GM12872 (cell line): ENCODE measurements at regions not wholly inside any gene's neighbourhood (a gene's known extent, or its start where the extent isn't known, plus 50 kb on each side); places are given as distances from the start of the nearest gene placed in this dataset.

Source experiments
- TF ChIP-seq, protein P1 (sequence below): IDR thresholded peaks from 3 replicates; pipeline ENCODE4 v1.5.1; 2011; ENCODE audit warnings: low read depth, mild to moderate bottlenecking, low read length, moderate library complexity; ENCODE audit not compliant: insufficient read depth

DNA sequence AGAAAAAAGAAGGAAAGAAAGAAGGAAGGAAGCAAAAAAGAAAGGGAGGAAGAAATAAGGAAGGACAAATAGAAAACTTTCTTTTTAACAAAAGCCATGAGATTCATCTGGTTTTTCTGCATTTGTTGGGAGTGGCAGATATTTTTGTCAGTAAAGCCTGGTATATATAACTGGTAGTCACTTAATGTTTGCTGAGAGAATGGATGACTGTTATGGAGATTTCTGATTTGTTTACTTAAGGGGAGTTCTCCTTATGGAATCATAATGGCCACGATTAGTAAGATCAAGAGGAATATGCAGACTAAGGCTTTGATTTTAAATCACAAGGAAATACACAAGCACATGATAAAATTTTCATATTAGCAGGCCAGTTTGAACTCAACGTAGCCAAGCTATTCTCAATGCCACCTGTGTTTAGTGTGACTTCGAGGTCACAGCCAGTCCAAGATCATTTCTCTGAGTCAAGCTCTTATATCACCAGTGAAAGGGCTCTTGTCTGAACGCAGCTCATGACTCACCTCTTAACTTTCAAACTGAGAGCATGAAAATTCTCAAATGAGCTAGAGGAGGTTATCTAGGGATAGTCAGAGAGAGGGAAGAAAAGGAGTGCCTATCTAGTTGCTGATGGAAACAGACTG, 445.1 kb upstream of the ZMIZ1 start:
- TF ChIP-seq, protein P1, sequence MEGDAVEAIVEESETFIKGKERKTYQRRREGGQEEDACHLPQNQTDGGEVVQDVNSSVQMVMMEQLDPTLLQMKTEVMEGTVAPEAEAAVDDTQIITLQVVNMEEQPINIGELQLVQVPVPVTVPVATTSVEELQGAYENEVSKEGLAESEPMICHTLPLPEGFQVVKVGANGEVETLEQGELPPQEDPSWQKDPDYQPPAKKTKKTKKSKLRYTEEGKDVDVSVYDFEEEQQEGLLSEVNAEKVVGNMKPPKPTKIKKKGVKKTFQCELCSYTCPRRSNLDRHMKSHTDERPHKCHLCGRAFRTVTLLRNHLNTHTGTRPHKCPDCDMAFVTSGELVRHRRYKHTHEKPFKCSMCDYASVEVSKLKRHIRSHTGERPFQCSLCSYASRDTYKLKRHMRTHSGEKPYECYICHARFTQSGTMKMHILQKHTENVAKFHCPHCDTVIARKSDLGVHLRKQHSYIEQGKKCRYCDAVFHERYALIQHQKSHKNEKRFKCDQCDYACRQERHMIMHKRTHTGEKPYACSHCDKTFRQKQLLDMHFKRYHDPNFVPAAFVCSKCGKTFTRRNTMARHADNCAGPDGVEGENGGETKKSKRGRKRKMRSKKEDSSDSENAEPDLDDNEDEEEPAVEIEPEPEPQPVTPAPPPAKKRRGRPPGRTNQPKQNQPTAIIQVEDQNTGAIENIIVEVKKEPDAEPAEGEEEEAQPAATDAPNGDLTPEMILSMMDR: no peak

DNA sequence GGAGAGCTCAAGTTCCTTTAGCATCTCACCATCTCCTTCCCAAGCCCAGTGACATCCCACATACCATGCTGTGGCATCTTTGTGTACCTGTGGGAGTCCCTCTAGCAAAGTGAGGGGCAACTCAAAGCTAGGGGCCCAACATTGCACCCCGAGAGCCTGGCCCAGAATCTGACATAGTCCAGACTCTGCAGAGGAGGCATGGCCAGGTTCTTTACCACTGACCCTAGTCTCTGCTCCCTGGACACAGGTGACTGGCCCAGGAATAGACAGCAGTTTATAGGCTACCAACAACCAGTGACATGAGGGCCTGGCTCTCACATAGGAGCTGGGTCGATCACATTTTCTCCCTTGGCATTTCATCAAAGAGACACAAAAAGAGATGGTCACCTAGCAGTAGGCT, 444.0 kb upstream of the ZMIZ1 start:
- TF ChIP-seq, protein P1: no peak

DNA sequence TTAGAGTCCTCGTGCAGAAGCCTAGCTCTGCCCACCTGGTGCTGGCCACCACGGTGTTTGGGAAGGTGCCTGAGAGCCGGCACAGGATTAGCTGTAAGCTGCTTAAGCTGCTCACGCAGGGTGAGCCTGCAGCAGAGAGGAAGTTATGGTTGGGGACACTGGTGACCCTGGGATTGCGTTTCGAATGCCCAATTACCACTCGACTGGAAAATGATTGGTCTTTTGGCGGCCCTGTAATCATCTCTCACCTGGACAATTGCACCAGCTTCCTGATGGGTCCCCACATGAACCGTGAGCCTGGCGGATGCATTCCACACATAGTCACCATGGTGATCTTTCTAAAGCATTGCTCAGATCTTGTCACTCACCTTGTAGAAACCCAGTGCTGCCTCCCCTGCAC, 442.3 kb upstream of the ZMIZ1 start:
- TF ChIP-seq, protein P1: no peak

DNA sequence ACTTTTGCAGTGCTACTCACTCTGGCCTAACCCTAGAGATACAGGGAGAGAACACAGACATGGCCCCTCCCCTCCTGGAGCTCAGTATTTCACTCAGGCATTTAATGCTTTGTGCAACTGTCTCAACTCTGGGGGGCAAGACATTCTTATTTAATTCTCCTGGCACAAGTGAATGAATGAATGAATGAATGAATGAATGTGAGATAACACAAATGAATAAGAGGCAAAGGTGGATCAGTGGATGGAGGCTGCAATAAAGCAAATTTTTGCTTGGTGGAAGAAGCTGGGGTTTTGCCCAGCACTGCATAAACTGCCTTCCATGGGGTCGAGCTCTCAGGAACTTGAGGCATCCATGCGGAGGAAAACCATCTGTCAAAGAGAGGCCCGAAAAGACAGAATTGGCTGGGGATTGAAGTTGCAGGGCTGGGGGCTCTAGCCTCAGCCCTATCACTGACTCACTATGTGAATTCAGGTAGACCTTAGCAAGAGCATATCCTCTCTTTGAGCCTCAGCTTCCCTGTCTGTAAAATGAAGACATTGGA, 441.4 kb upstream of the ZMIZ1 start:
- TF ChIP-seq, protein P1: no peak

DNA sequence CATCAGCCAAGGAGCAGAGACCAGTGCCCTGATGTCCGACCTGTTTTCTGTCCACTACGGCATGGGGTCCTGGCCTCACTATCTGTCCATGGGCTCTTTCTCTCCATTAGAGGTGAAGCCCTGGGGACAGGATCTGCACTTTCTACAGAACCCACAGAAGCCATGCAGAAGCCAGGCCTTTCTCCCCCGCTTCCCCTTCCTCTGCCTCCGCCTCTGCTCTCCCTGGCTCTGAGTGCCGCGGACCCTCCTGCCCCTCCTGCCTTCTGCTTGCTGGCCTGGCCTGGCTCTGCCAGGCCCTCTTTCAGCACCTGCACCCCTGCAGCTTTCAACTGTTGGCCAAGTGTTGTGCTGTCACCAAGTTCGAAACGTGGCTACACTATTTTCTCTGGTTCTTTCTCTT, 439.8 kb upstream of the ZMIZ1 start:
- TF ChIP-seq, protein P1: no peak

DNA sequence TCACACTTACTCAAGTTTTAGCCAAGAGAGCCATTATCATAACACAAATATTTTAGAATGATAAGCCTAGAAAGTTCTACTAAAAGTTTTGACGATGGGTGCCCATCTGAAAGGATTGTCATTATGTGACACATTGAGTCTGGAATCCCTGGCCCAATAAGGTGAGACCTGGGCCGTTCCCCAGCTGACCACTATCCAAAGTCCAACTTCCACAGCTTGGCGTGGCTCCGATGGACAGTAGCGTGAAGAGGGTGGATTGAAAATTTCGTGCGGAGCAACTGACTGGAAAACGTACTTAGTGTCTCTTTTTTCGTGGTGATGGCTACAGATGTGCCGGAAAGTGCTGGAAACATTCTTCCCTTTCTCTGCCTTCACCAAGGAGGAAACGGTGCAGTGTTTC, 439.0 kb upstream of the ZMIZ1 start:
- TF ChIP-seq, protein P1: no peak

DNA sequence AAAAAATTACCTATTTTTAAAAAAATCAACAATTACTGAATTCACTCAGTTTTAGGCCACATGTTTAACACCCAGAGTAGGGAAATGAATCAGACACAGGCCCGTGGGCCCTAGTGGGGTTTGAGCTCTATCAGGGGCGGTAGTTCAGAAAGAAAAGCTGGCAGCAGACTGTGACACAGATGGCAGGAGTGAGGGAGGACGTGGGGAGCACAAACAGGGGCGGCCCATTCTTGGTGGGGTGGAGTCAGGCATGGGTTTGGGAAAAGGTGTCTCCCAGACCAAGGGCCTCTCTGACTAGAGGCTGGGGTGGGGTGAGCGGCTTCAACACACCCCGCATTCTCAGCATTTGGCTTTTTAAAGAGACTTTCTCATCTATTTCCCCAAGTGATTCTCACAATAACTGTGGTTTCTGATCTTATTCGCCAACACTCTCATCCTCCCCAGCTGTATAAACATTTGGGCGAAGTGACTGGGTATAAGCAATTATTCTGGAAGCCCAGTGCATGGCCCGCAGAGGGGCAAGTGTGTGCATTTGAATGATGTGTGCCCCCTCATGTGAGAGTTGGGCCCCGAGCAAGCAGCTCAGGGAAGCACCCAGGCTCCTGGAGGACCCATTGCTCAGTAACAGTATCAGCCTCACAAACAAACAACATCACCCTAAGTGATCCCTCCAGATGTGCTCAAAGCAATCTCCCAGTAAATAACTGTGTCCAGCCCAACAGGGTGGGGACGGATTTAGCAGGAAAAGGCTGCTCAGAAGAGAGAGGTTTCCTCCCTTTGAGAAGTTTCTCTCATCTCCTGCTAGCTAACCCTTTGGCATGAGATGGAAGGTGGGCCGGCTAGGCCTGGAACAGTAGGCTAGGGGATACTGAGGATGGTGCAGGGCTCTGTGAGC, 437.6 kb upstream of the ZMIZ1 start:
- TF ChIP-seq, protein P1: no peak
